Neural progenitor cell (in vitro differentiated cells): ENCODE measurements at regions not wholly inside any gene's neighbourhood (a gene's known extent, or its start where the extent isn't known, plus 50 kb on each side); places are given as distances from the start of the nearest gene placed in this dataset.

ENCODE experiments used
- EZH2 ChIP-seq: fragments of 200-600 bp; sonication (generic); IDR thresholded peaks from 2 replicates; pipeline ENCODE4 v1.6.1; 2017; ENCODE audit warnings: antibody characterized with exemption, mild to moderate bottlenecking, moderate library complexity
- TF ChIP-seq, protein P1 (sequence below): fragments of 200-600 bp; sonication (generic); IDR thresholded peaks from 2 replicates; pipeline ENCODE4 v1.5.1; 2017; ENCODE audit warnings: antibody characterized with exemption, mild to moderate bottlenecking

- TF ChIP-seq, protein P1, sequence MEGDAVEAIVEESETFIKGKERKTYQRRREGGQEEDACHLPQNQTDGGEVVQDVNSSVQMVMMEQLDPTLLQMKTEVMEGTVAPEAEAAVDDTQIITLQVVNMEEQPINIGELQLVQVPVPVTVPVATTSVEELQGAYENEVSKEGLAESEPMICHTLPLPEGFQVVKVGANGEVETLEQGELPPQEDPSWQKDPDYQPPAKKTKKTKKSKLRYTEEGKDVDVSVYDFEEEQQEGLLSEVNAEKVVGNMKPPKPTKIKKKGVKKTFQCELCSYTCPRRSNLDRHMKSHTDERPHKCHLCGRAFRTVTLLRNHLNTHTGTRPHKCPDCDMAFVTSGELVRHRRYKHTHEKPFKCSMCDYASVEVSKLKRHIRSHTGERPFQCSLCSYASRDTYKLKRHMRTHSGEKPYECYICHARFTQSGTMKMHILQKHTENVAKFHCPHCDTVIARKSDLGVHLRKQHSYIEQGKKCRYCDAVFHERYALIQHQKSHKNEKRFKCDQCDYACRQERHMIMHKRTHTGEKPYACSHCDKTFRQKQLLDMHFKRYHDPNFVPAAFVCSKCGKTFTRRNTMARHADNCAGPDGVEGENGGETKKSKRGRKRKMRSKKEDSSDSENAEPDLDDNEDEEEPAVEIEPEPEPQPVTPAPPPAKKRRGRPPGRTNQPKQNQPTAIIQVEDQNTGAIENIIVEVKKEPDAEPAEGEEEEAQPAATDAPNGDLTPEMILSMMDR, result no peak
- no peak for TF ChIP-seq EZH2
Measured at GRCh38 chr10:78605800-78606350, 462.9 kb upstream of the ZMIZ1 start.
